GM19043 (cell line): ENCODE measurements at regions not wholly inside any gene's neighbourhood (a gene's known extent, or its start where the extent isn't known, plus 50 kb on each side); places are given as distances from the start of the nearest gene placed in this dataset.
A peak's percentile ranks its signal among the peaks of the same experiment; 100 is the strongest.
"Not testable (repeated sequence)": the region's sequence is repeated elsewhere in the genome, so short reads cannot be mapped to it uniquely, and the experiment has no call there.

Experiments
- ATAC-seq: cut with Tn5 transposase; IDR thresholded peaks from one replicate; pipeline ENCODE4 v1.9.1; 2021; ENCODE audit warnings: low read depth; ENCODE audit not compliant: unreplicated experiment

GRCh38 chr5:100249884-100250269 lies 285.3 kb upstream of the FAM174A start:
- no peak for ATAC-seq

- no peak for ATAC-seq
Measured at GRCh38 chr5:100249211-100249883, 285.8 kb upstream of the FAM174A start.

GRCh38 chr5:100232736-100233135 lies 302.4 kb upstream of the FAM174A start:
- no peak for ATAC-seq

- ATAC-seq, result no peak
Measured at GRCh38 chr5:100188778-100189177, 346.4 kb upstream of the FAM174A start.

GRCh38 chr5:100188339-100188738 lies 346.8 kb upstream of the FAM174A start:
- no peak for ATAC-seq

GRCh38 chr5:100186181-100186580 lies 349.0 kb upstream of the FAM174A start:
- no peak for ATAC-seq

- ATAC-seq, result no peak
Measured at GRCh38 chr5:100182402-100182801, 352.8 kb upstream of the FAM174A start.

GRCh38 chr5:100175346-100175745 lies 359.8 kb upstream of the FAM174A start:
- ATAC-seq, result no peak

GRCh38 chr5:100165309-100165708 lies 369.9 kb upstream of the FAM174A start:
- ATAC-seq, result peak; percentile 100

- no peak for ATAC-seq
Measured at GRCh38 chr5:100161868-100162267, 373.3 kb upstream of the FAM174A start.

GRCh38 chr5:100157066-100157465 lies 378.1 kb upstream of the FAM174A start:
- no peak for ATAC-seq

- ATAC-seq, result no peak
Measured at GRCh38 chr5:100148239-100148638, 386.9 kb upstream of the FAM174A start.

GRCh38 chr5:100142607-100143006 lies 392.6 kb upstream of the FAM174A start:
- no peak for ATAC-seq

- ATAC-seq, result no peak
Measured at GRCh38 chr5:100131161-100131560, 404.0 kb upstream of the FAM174A start.

- ATAC-seq, result no peak
Measured at GRCh38 chr5:100130307-100130706, 404.9 kb upstream of the FAM174A start.

- no peak for ATAC-seq
Measured at GRCh38 chr5:100119903-100120302, 415.3 kb upstream of the FAM174A start.

GRCh38 chr5:100110497-100110896 lies 424.7 kb upstream of the FAM174A start:
- ATAC-seq, result no peak

- no peak for ATAC-seq
Measured at GRCh38 chr5:100108883-100109282, 426.3 kb upstream of the FAM174A start.

- not testable (repeated sequence) for ATAC-seq
Measured at GRCh38 chr5:100103592-100104119, 431.5 kb upstream of the FAM174A start.

GRCh38 chr5:100101466-100101865 lies 433.7 kb upstream of the FAM174A start:
- not testable (repeated sequence) for ATAC-seq

GRCh38 chr5:100096328-100096727 lies 438.8 kb upstream of the FAM174A start:
- not testable (repeated sequence) for ATAC-seq

GRCh38 chr5:100080703-100081102 lies 454.5 kb upstream of the FAM174A start:
- not testable (repeated sequence) for ATAC-seq
